IPS DF 19.7 (cell line): ENCODE measurements at regions not wholly inside any gene's neighbourhood (a gene's known extent, or its start where the extent isn't known, plus 50 kb on each side); places are given as distances from the start of the nearest gene placed in this dataset.
"Not testable (repeated sequence)": the region's sequence is repeated elsewhere in the genome, so short reads cannot be mapped to it uniquely, and the experiment has no call there.

Experiments
- DNase-seq: peaks from one replicate; pipeline ENCODE4 v3.0.0-alpha.2; 2013; ENCODE audit warnings: low read depth, low spot score

DNA sequence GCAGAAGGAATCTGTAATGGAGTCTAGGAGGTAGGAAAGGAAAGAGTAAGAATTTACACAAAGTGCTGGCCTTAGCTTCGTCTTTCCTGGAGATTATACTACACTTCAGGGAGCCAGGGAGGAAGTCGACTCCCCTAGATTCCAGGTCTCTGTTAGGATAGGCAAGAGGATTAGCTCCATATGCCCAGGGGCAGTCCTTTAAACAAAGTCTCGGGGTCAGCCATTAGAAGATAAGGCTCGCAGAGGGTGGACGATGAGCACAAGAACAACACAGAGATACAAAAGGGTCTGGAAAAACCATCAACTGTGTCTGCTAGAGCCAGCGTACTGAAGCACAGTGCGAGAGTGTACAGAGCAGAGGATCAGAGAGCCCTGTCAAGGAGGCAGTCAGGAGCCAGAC is 344.7 kb upstream of the TNC start:
- no peak for DNase-seq

DNA sequence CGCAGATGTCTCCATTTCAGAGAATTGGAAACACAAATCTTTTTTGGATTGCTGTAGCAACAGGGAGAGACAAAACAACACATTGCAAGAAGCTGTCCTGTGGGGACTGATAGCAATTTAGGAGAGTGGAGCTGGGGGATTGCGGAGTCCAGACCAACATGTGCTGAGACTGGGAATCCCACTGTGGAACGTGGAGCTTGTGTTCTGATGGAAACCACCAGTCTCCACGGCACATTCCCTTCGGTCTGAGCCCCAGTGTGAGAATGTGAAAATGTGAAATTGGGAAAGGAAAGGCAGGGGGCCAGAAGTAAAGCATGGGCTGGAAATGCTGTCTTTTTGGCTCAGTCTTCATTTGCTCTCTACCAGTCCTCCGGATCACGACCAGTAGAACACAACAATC is 348.8 kb upstream of the TNC start:
- DNase-seq = no peak

DNA sequence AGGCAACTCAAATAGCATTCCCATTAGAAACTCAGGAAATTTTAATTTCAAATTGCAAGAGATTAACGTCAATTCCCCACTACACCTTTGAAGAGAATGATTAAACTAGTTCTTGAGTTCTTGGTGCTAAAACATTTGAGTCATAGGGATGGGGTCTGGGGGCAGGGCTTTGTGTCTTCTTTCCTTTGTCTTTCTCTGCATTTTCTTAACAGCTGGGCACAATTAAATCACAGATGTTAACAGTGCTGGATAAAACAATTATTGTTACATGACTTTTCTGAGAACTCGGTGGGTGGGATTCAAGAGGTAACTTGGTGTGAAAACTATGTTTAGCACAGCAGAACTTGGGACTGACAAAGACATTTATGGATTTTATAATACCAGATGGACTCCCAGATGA is 351.9 kb upstream of the TNC start:
- DNase-seq = no peak

DNA sequence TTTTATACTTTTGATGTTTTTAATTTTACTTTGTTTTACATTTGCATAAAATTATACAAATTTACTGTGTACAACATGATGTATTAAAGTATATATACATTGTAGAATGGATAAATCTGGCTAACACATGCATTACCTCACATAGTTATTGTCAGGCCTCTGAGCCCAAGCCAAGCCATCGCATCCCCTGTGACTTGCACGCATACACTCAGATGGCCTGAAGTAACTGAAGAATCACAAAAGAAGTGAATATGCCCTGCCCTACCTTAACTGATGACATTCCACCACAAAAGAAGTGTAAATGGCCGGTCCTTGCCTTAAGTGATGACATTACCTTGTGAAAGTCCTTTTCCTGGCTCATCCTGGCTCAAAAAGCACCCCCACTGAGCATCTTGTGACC is 355.1 kb upstream of the TNC start:
- not testable (repeated sequence) for DNase-seq

DNA sequence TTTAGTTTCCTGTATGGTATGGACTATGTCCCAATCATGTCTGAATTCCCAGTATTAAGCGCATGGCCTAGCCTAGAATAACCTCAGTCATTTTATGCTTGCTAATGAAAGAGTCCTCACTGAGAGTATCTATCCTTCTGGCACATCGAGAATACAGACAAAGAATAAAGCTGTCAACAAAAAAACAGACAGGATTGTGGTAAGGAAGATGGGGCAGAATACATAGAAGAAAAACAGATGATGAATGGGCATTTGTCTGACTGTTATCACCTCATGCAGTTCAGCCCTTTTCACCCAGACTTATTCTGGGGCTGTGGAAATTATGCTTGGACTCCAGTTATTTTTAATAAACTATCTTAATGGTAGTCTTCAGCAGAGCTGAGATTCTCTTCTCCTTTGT is 363.8 kb upstream of the TNC start:
- no peak for DNase-seq

DNA sequence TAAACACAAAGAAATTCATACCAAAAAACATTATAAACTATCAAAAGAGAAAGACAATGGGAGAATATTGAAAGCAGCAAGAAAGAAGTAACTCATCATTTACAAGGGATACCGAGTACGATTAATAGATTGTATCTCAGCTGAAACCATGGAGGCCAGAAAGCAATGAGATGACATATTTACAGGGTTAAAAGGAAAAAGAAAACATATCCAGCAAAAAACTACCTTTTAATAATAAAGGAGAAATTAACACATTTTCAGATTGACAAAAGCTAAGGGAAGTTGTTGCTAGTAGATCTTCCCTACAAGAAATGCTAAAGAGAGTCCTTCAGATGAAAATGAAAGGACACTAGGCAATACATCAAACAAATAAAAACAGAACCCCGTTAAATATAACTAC is 364.8 kb upstream of the TNC start:
- no peak for DNase-seq

DNA sequence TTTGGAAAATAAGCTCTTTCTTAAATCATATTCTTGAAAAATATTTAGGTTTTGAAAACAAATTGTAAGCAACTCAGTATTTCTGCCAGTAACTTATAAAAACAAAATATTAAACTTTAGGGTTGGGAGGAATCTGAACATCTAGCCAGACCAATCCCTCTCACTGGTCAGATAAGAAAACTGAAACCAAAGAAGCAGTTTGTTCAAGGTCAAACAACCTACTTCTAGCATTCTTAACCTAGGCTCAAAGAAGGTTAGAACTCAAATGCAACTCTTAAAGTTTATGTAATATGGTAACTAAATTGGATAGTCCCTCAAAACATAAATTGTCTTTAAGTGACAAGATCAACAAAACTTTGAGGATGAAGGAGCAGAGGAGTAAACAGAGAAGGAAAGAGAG is 374.9 kb upstream of the TNC start:
- no peak for DNase-seq

DNA sequence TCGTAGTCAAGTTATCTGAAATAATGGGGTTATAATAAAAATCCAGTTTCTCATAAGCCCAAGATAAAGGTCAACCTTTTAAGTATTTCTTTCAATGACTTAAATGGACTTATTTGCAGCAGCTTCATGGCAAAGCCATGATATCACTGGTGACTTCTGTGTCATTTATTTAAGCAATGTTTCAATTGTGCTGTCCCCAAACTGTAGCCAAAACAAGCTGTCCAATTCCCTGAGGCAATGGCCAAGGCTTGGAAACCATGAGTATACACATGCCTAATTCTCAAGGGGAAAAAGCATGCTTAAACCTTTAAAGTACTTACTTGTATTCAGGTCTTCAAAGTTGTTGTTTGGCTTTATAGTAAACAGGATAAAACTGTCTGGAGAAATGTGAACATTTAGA is 376.4 kb upstream of the TNC start:
- DNase-seq = no peak

DNA sequence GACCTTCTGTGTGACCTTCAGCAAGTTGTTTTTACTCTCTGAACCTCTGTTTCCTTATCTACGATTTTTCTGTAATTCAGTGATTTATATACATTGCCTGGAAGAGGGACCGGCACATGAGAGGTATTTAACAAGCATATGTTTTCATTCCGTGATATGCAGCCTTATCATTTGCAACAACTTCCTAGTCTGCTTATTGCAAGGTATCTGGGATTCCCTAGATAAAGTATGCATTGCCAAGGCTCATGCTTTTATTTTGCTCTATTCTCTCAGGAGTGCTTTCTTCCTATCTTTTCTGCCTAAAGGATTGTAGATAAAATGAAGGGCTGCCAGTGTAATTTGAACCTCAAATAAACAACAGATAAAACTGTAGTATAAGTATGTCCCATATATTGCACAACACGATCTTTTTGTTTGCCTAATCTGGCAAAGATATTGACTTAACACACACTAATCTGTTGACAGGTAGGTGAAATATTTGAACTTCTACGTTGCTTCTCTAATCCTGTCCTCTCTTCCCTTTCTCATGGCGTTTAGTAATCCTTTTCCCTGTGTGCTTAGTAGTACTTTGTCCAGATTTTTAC is 377.2 kb upstream of the TNC start:
- no peak for DNase-seq

DNA sequence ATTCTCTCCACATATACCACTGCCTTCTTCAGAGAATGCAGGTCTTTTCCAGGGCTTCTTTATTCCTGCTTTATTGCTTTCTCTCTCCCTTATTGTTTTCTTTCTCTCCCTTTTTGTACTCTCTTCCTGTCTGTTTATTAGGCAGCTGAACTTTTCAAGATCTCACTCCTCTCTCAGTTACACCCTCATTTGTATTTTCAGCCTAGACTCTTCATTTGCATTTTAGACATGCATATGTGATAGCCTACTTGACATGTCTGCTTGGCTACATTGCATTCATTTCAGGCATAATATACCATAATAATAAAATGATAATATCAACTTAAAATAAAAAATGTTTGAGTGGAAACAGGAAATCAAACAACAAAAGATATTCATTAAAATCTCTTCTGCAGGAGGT is 377.9 kb upstream of the TNC start:
- DNase-seq = no peak

DNA sequence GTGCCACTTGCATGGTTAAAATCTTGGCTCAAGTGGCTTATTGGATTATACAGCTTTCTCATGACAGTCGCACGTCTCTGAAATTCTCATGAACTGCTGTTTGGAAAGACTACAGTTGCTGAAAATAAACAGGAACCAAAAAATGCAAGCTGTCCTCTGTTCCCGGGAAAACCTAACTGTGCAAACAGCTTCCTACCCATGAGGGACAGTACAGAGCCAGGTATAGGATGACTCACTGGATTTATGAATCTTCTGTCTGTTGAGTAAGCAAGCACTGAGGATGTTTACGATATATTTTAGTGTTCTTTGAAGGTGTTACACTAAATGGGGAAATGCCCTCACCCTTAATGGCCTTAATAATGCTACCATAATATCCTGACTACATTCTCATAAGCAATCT is 380.3 kb upstream of the TNC start:
- DNase-seq = no peak

DNA sequence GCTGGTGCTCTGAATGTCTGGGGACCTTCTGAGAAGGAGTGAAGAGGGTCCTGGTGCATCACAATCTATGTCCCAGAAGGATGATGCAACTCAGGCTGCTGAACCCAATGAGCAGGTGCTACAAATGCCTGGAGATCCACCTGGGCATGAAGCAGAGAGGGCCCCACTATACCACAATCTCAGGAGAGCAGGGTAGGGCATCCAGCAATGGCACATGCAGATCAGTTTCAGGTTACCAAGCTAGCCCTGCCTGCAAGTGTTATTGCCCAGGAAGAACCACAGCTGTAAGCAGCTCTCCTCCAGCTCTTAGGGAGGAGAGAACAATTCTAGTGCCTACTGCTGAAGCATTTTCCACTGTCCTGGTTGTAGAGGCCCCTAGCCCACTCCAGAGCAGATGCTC is 389.2 kb upstream of the TNC start:
- DNase-seq = no peak

DNA sequence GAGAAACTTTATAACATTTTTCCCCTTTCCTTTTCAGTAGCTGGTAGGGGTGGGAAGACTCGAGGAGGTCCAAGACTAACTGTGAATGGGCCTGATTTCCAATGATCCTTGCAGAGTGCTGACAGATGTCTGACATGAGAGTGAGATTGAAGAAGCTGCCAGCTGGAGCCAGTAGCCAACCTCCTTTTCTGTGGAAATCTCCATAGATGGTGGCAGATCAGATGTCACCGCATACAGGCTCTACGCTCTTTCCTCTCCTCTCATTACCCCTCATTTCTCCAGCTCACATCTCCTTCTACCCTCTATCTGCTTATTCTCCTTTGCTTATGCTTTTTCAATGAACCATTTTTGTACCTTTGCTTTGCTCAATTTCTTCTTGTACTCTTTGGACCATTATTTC is 395.2 kb upstream of the TNC start:
- DNase-seq = no peak

DNA sequence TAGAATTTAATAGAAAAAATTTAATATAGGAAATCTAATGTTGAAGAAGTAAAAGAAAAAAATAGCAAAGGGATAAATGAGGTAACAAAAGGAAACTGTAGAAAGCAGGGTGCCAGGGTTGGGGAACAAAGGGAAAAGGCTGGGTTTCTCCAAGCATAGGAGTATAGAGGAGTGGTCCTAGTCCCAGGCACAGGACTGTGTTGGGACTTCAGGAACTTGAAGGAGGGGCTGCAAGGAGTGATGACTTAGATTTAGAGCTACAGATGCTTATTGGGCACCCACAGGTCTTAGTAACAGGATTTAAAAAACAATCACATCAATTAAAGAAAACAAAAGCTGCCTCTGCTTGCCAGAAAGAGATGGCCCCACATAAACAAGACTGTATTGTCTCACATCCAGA is 396.5 kb upstream of the TNC start:
- no peak for DNase-seq

DNA sequence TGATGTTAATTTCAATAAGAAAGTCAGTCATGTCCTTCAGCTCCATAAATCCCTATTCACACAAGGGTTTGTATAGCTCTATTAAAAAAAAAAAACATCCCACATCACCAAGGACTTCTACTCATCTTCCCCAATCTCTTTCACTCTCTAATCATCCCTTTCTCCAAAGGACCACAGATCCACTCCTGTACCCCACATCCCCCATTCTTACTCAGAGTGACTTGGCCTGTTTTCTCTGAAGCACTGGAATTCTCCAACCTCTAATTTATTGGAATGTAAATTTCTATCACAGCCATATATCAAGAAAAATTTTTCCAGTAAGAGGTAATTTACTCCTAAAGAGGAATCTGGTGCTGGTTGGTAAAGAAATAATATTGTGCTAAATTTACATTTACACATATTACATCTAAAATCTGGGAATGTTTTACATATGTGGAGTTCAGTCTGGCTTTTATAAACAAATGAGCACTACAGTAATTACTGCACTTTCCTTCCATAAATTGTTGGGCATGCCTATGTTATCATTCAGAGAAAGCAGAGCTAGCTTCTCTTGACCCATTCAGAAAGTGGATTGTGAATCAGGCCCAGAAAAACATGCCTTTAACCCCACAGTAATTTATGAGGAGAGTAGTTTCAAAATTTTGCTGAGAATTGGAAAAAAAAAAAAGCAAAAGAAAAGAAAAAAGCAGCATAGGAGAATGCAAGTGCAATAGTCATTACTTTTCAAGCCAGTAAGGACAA is 399.5 kb upstream of the TNC start:
- no peak for DNase-seq

DNA sequence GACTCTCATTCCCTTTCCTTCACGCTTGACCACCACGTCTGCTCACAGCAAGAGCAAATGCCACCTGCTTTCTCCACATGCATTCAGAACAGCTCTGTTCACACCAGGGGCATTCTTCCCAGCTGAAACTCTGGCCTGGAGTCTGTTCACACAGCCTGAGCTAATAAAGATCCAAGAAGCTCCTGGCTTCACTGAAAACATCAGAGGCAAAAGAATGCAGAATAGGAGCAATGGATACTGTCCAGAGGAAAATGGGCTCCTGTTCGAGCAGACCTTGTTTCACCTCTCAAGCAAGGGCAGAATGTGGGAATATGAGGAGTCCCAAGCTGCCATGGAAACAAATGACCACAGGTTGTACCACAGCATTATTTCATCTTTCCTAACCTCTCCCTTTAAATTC is 402.7 kb upstream of the TNC start:
- no peak for DNase-seq

DNA sequence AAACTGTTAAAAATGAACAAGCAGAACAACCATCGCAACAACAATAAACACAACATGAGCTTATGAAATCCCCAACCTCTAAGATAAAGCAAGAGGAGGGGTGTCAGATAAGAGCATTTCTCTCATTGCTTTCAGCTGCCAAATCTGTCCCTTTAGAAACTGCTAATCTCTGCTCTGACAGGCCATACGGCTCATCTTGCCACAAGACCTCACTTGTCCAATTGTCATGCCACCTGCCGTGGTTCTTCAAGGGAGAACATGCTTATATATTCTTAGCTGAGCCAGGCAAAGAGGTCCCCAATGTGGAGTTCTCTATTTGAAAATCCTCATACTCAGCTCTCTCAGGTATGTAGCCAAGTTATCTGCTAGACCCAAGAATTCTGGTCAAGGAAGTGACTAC is 405.0 kb upstream of the TNC start:
- DNase-seq = no peak

DNA sequence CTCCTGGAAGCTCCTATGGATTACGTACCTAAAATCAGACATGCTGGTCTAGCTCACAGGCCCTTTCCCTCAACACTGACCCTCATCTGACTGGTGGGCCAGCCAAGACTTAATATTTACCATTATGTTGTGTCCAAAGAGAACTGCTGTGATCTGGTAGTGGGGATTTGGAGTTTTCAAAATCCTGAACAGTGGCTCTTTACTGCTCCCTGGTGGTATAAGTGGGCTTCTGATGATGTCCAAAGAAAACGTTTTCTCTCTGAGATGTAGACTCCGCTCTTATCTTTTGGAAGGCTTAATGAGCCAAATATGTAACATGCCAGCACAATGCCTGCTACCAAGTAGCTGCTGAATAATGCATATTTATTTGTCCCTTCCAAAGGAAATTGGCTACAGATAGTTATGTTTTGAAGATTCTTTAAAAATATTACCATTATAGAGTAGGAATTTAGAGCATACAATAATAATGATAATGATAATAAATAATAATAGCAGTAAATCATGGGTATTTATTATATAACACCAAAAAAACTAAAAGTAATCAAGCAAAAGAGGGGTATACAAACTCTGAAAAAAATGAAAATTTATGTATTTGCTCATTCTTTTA is 406.6 kb upstream of the TNC start:
- DNase-seq = no peak

DNA sequence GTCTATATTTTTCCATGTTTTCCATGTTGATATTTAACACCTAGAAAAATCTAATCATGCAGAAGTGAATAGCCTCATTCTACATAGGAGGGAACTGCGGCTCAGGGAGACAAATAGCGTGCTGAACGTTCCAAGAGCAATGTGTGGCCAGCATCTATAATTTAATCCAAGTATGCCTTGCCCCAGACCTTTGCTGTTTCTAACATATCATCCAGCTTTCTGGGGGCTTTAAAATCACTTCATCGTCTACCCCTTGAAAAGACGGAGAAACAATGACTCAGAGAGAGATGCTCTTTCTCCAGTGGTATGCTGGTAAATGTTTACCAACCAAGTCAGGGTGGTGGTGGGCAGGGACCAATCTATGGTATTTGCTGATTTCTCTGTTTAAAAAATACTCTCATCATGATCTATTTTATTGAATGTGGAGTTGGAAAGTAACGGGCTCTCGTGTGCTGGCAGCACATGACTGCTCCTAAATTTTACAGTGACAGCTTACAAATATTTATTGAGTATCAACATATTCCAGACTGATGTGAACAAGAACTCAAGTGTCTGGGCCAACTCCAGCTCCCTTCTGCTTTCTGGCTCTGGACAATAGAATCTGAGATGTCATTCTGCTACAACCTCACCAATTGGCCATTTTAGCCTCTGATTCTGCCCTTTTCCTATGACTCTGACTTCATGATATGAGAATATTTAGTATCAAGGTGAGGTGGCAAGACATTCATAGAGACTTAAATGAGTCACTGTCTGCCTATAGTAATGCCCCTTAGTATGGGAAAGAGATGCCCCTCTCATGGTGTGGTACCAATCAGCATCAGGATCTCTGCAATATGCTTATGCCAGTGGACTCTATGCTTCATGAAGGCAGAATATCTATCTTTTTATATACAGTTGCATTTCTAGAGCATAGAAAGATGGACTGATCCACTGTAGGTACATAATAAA is 407.4 kb upstream of the TNC start:
- DNase-seq = no peak

DNA sequence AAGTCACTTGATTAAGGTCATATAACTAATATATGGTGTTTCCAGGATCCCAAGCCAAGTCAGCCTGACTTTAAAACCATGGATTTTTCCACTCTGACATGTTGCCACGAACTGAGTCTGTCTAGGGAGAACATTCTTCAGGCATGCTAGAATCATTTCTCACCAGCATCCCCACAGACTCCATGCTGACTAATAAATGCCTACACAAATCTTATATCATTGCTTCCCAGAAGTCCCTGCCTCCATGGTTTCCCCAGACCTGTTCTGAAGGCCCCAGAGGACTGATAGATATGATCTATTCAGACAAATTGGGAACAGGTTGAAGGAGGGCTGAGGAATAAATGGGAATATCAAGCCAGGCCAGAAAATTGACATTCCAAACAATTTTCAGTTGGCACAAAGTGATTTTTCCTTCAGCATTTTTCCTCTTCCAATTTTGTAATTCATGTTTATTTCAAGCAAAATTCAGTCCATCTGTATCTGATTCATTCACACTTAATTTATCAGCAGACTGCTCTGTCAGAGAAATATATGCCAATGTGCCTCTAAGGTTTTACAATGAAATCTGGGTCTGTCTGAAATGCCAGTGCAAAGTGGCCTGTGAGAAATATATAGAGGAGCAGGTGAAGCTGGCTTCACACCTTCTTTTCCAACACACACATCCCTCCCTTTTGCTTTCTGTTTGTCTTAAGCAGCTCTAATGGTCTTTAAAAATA is 413.6 kb upstream of the TNC start:
- no peak for DNase-seq

DNA sequence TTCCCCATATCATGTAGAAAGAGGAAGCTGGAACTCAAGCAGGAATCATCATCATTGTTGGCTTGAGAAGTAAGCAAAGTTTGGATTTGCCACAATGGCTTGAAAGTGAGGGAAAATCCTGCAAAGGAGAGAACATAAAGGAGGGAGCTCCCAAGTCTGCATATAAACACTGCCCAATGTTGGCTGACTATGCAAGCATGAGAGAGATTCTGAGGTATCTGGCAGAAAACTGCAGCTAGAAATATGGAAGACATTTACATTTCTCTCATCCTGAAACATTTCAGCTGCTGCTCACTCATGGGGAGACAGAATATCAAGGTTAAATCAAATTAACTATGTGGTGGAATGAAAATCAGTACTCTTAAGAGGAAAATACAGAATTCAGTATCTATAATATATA is 415.6 kb upstream of the TNC start:
- no peak for DNase-seq

DNA sequence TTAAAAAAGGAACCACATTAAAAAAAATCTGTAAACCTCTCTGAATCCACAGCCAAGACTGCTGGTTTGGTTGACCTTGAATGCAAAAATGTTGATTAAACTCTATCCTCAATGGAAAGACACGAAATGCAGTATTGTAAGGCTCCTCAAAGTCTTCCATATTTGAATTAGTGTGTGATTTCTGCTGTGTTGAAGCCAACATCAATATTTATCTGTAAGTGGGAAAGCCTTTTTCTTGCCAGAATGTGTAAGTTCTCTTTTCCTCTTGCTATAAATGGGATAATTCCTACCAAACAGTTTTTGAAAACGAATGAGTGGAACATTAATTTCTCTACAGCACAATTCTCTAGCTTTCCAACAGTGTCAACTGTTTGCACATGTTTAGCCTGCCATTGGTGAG is 422.1 kb upstream of the TNC start:
- no peak for DNase-seq
